ENCODE measurements at regions not wholly inside any gene's neighbourhood (a gene's known extent, or its start where the extent isn't known, plus 50 kb on each side); places are given as distances from the start of the nearest gene placed in this dataset.

GRCh38 chr3:81974751-81975150 is 213.3 kb upstream of the GBE1 start:
- no peak overlapping the region for H3K27ac ChIP-seq (ENCODE audit: low read length)
- no peak overlapping the region for H3K4me3 ChIP-seq (ENCODE audit: low read length)
- 60% methylated on average over 1 of the region's 2 CpGs for WGBS (ENCODE audit: insufficient coverage, low lambda C conversion rate)
- no peaks in the 10 kb centered on the region for H3K4me1 ChIP-seq (ENCODE audit: control insufficient read depth, insufficient read depth, low read length)
- H3K36me3 ChIP-seq (ENCODE audit: control insufficient read depth, insufficient read depth, low read length) = no peaks in the 10 kb centered on the region
- no peaks in the 10 kb centered on the region for H3K27me3 ChIP-seq (ENCODE audit: control insufficient read depth, insufficient read depth, low read length)
- no peaks in the 10 kb centered on the region for H3K9me3 ChIP-seq (ENCODE audit: control insufficient read depth, low read depth, low read length)
- no peak for DNase-seq

- 80% methylated on average over 2 of the region's 4 CpGs for WGBS (ENCODE audit: insufficient coverage, low lambda C conversion rate)
- H3K4me1 ChIP-seq (ENCODE audit: control insufficient read depth, insufficient read depth, low read length) = no peaks in the 10 kb centered on the region
- H3K9me3 ChIP-seq (ENCODE audit: control insufficient read depth, low read depth, low read length) = no peaks in the 10 kb centered on the region
- H3K4me3 ChIP-seq (ENCODE audit: low read length) = no peak overlapping the region
- H3K27ac ChIP-seq (ENCODE audit: low read length) = no peak overlapping the region
- DNase-seq = no peak
- no peaks in the 10 kb centered on the region for H3K36me3 ChIP-seq (ENCODE audit: control insufficient read depth, insufficient read depth, low read length)
- no peaks in the 10 kb centered on the region for H3K27me3 ChIP-seq (ENCODE audit: control insufficient read depth, insufficient read depth, low read length)
These were observed 207.2 kb upstream of the GBE1 start for GRCh38 chr3:81968658-81969057.

GRCh38 chr3:81967393-81967792 is 205.9 kb upstream of the GBE1 start:
- Histone ChIP-seq H3K9me3 (ENCODE audit: control insufficient read depth, low read depth, low read length) (no peaks in the 10 kb centered on the region), H3K4me1 (ENCODE audit: control insufficient read depth, insufficient read depth, low read length) (no peaks in the 10 kb centered on the region), H3K4me3 (ENCODE audit: low read length) (no peak overlapping the region), H3K27ac (ENCODE audit: low read length) (no peak overlapping the region), H3K27me3 (ENCODE audit: control insufficient read depth, insufficient read depth, low read length) (no peaks in the 10 kb centered on the region), H3K36me3 (ENCODE audit: control insufficient read depth, insufficient read depth, low read length) (no peaks in the 10 kb centered on the region)
- DNase-seq = no peak

GRCh38 chr3:81965696-81966095 is 204.3 kb upstream of the GBE1 start:
- Histone ChIP-seq H3K27ac (ENCODE audit: low read length) (no peak overlapping the region), H3K4me1 (ENCODE audit: control insufficient read depth, insufficient read depth, low read length) (no peaks in the 10 kb centered on the region), H3K36me3 (ENCODE audit: control insufficient read depth, insufficient read depth, low read length) (no peaks in the 10 kb centered on the region), H3K9me3 (ENCODE audit: control insufficient read depth, low read depth, low read length) (no peaks in the 10 kb centered on the region), H3K4me3 (ENCODE audit: low read length) (no peak overlapping the region), H3K27me3 (ENCODE audit: control insufficient read depth, insufficient read depth, low read length) (no peaks in the 10 kb centered on the region)
- no CpG with 5 or more reads among the region's 2 CpGs for WGBS (ENCODE audit: insufficient coverage, low lambda C conversion rate)
- no peak for DNase-seq

GRCh38 chr3:81962396-81962795 is 201.0 kb upstream of the GBE1 start:
- H3K9me3 ChIP-seq (ENCODE audit: control insufficient read depth, low read depth, low read length) = no peaks in the 10 kb centered on the region
- no peaks in the 10 kb centered on the region for H3K27me3 ChIP-seq (ENCODE audit: control insufficient read depth, insufficient read depth, low read length)
- H3K36me3 ChIP-seq (ENCODE audit: control insufficient read depth, insufficient read depth, low read length) = no peaks in the 10 kb centered on the region
- no peak overlapping the region for H3K27ac ChIP-seq (ENCODE audit: low read length)
- no peaks in the 10 kb centered on the region for H3K4me1 ChIP-seq (ENCODE audit: control insufficient read depth, insufficient read depth, low read length)
- 100% methylated on average over 2 of the region's 2 CpGs for WGBS (ENCODE audit: insufficient coverage, low lambda C conversion rate)
- DNase-seq = no peak
- H3K4me3 ChIP-seq (ENCODE audit: low read length) = no peak overlapping the region

GRCh38 chr3:81958972-81959640 is 197.7 kb upstream of the GBE1 start:
- Histone ChIP-seq H3K4me1 (ENCODE audit: control insufficient read depth, insufficient read depth, low read length) (no peaks in the 10 kb centered on the region), H3K27me3 (ENCODE audit: control insufficient read depth, insufficient read depth, low read length) (no peaks in the 10 kb centered on the region), H3K27ac (ENCODE audit: low read length) (no peak overlapping the region), H3K36me3 (ENCODE audit: control insufficient read depth, insufficient read depth, low read length) (no peaks in the 10 kb centered on the region), H3K4me3 (ENCODE audit: low read length) (no peak overlapping the region), H3K9me3 (ENCODE audit: control insufficient read depth, low read depth, low read length) (no peaks in the 10 kb centered on the region)
- no peak for DNase-seq
- whole genome bisulfite sequencing (ENCODE audit: insufficient coverage, low lambda C conversion rate) = 100% methylated on average over 2 of the region's 2 CpGs

GRCh38 chr3:81955878-81956277 is 194.4 kb upstream of the GBE1 start:
- H3K36me3 ChIP-seq (ENCODE audit: control insufficient read depth, insufficient read depth, low read length) = no peaks in the 10 kb centered on the region
- no peak overlapping the region for H3K4me3 ChIP-seq (ENCODE audit: low read length)
- WGBS (ENCODE audit: insufficient coverage, low lambda C conversion rate) = no CpG with 5 or more reads among the region's 4 CpGs
- H3K4me1 ChIP-seq (ENCODE audit: control insufficient read depth, insufficient read depth, low read length) = no peaks in the 10 kb centered on the region
- no peaks in the 10 kb centered on the region for H3K27me3 ChIP-seq (ENCODE audit: control insufficient read depth, insufficient read depth, low read length)
- H3K9me3 ChIP-seq (ENCODE audit: control insufficient read depth, low read depth, low read length) = no peaks in the 10 kb centered on the region
- no peak for DNase-seq
- H3K27ac ChIP-seq (ENCODE audit: low read length) = no peak overlapping the region

- no CpG with 5 or more reads among the region's 5 CpGs for WGBS (ENCODE audit: insufficient coverage, low lambda C conversion rate)
- Histone ChIP-seq H3K36me3 (ENCODE audit: control insufficient read depth, insufficient read depth, low read length) (no peaks in the 10 kb centered on the region), H3K9me3 (ENCODE audit: control insufficient read depth, low read depth, low read length) (no peaks in the 10 kb centered on the region)
These were observed 191.7 kb upstream of the GBE1 start for GRCh38 chr3:81953111-81953510.

GRCh38 chr3:81952141-81952540 is 190.7 kb upstream of the GBE1 start:
- no peaks in the 10 kb centered on the region for H3K36me3 ChIP-seq (ENCODE audit: control insufficient read depth, insufficient read depth, low read length)
- H3K27me3 ChIP-seq (ENCODE audit: control insufficient read depth, insufficient read depth, low read length) = no peaks in the 10 kb centered on the region
- no peaks in the 10 kb centered on the region for H3K9me3 ChIP-seq (ENCODE audit: control insufficient read depth, low read depth, low read length)
- no peak for DNase-seq
- H3K4me3 ChIP-seq (ENCODE audit: low read length) = no peak overlapping the region
- H3K27ac ChIP-seq (ENCODE audit: low read length) = no peak overlapping the region
- no peaks in the 10 kb centered on the region for H3K4me1 ChIP-seq (ENCODE audit: control insufficient read depth, insufficient read depth, low read length)
- no CpG with 5 or more reads among the region's 3 CpGs for WGBS (ENCODE audit: insufficient coverage, low lambda C conversion rate)

More at GRCh38 chr3:81953111-81953510, 191.7 kb upstream of the GBE1 start:
- DNase-seq = no peak
- Histone ChIP-seq H3K27me3 (ENCODE audit: control insufficient read depth, insufficient read depth, low read length) (no peaks in the 10 kb centered on the region), H3K27ac (ENCODE audit: low read length) (no peak overlapping the region), H3K4me1 (ENCODE audit: control insufficient read depth, insufficient read depth, low read length) (no peaks in the 10 kb centered on the region), H3K4me3 (ENCODE audit: low read length) (no peak overlapping the region)

- 67% methylated on average over 1 of the region's 4 CpGs for WGBS (ENCODE audit: insufficient coverage, low lambda C conversion rate)
- Histone ChIP-seq H3K27me3 (ENCODE audit: control insufficient read depth, insufficient read depth, low read length) (no peaks in the 10 kb centered on the region), H3K4me3 (ENCODE audit: low read length) (no peak overlapping the region), H3K9me3 (ENCODE audit: control insufficient read depth, low read depth, low read length) (no peaks in the 10 kb centered on the region), H3K27ac (ENCODE audit: low read length) (no peak overlapping the region), H3K36me3 (ENCODE audit: control insufficient read depth, insufficient read depth, low read length) (no peaks in the 10 kb centered on the region), H3K4me1 (ENCODE audit: control insufficient read depth, insufficient read depth, low read length) (no peaks in the 10 kb centered on the region)
- DNase-seq = no peak
These were observed 190.2 kb upstream of the GBE1 start for GRCh38 chr3:81951636-81952035.

GRCh38 chr3:81951106-81951505 is 189.7 kb upstream of the GBE1 start:
- DNase-seq = no peak
- Histone ChIP-seq H3K9me3 (ENCODE audit: control insufficient read depth, low read depth, low read length) (no peaks in the 10 kb centered on the region), H3K27ac (ENCODE audit: low read length) (no peak overlapping the region), H3K4me3 (ENCODE audit: low read length) (no peak overlapping the region), H3K36me3 (ENCODE audit: control insufficient read depth, insufficient read depth, low read length) (no peaks in the 10 kb centered on the region), H3K27me3 (ENCODE audit: control insufficient read depth, insufficient read depth, low read length) (no peaks in the 10 kb centered on the region), H3K4me1 (ENCODE audit: control insufficient read depth, insufficient read depth, low read length) (no peaks in the 10 kb centered on the region)
- WGBS (ENCODE audit: insufficient coverage, low lambda C conversion rate) = no CpG with 5 or more reads among the region's 6 CpGs

All from large intestine (tissue), 3 donors.